ENCODE measurements at regions not wholly inside any gene's neighbourhood (a gene's known extent, or its start where the extent isn't known, plus 50 kb on each side); places are given as distances from the start of the nearest gene placed in this dataset.
A peak's percentile ranks its signal among the peaks of the same experiment; 100 is the strongest.
"Not testable (repeated sequence)": the region's sequence is repeated elsewhere in the genome, so short reads cannot be mapped to it uniquely, and the experiment has no call there.

DNA sequence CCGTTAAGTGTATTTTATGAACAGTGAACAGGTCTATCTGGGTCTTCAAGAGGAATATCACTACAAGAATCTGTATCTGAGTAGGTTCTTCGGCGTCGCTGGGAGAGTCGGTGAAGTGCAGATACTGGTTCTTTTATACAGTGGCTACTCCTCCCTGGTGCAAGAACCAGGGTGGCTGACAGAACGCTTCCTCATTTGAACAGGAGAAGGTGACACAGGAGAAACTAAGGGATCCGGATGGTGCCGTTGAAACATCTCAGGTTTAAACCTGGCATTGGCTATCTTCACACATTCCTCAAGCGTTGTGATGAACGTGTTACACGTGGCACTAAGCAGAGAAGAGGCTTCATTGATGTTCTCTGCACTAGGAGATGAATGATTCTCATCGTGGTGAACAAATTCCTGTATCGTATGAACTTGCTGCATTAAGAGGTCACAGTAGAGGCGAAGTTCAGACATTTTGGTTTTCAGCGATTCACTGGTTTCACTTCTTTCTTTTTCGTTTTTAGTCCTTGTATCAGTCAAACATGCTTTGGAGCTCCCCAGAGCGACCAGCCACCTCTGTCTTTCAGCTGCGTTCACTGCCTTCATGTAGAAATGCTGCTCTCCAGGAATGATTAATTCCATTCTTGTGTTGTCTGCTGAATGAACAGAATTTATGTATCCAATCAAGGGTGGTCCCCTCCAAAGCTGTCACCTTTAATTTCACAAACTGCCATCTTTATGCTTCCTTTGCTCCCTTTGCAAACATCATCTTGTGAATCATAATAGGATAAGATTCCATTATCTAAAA is 54.6 kb upstream of the CEACAM21 start:
- TF ChIP-seq, protein P1, sequence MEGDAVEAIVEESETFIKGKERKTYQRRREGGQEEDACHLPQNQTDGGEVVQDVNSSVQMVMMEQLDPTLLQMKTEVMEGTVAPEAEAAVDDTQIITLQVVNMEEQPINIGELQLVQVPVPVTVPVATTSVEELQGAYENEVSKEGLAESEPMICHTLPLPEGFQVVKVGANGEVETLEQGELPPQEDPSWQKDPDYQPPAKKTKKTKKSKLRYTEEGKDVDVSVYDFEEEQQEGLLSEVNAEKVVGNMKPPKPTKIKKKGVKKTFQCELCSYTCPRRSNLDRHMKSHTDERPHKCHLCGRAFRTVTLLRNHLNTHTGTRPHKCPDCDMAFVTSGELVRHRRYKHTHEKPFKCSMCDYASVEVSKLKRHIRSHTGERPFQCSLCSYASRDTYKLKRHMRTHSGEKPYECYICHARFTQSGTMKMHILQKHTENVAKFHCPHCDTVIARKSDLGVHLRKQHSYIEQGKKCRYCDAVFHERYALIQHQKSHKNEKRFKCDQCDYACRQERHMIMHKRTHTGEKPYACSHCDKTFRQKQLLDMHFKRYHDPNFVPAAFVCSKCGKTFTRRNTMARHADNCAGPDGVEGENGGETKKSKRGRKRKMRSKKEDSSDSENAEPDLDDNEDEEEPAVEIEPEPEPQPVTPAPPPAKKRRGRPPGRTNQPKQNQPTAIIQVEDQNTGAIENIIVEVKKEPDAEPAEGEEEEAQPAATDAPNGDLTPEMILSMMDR (IDR thresholded peaks at IDR 0.05), result not testable (repeated sequence)
- peak in 1 of 2 donors; percentile 17 for TF ChIP-seq POLR2AphosphoS5 (IDR thresholded peaks at IDR 0.05)
- TF ChIP-seq EP300 (IDR thresholded peaks at IDR 0.05), result not testable (repeated sequence)
- peak in 1 of 4 donors; percentile 45 for TF ChIP-seq POLR2A (IDR thresholded peaks at IDR 0.05)

Data from upper lobe of left lung (tissue), 4 donors.